ENCODE measurements at regions not wholly inside any gene's neighbourhood (a gene's known extent, or its start where the extent isn't known, plus 50 kb on each side); places are given as distances from the start of the nearest gene placed in this dataset.

GRCh38 chr11:70522309-70522592, 123.9 kb downstream of the CTTN start:
- Histone ChIP-seq H3K4me1 (ENCODE audit: control insufficient read depth in 1 of 2, insufficient read depth in 2 of 2, low read length in 2 of 2) (peaks cover 0 to 15% of the 10 kb centered on the region in 2 experiments; a peak in 3 of 4 replicates), H3K27me3 (ENCODE audit: insufficient read depth, low read length) (0 out of 2 replicates have a peak, but pooled peaks cover 3% of the 10 kb centered on the region), H3K9ac (ENCODE audit: low read length) (no peak overlapping the region), H3K4me2 (ENCODE audit: low read length) (no peak overlapping the region), H3K79me2 (ENCODE audit: insufficient read depth, low read length) (no peaks in the 10 kb centered on the region), H4K20me1 (ENCODE audit: insufficient read depth) (no peaks in the 10 kb centered on the region), H2AFZ (ENCODE audit: low read depth, low read length, poor library complexity, severe bottlenecking) (no peak overlapping the region), H3K9me2 (ENCODE audit: insufficient read depth) (no peaks in the 10 kb centered on the region), H3K9me3 (ENCODE audit: control insufficient read depth in 1 of 2, insufficient read depth in 1 of 2, low read depth in 1 of 2, low read length in 2 of 2) (no peaks in the 10 kb centered on the region), H3K36me3 (ENCODE audit: control insufficient read depth in 1 of 2, insufficient read depth in 2 of 2, low read length in 2 of 2) (no peaks in the 10 kb centered on the region), H3K27ac (ENCODE audit: low read depth, low read length) (no peak overlapping the region), H3K4me3 (replicated peaks in 1 of 2; ENCODE audit: low read depth in 1 of 2, low read length in 2 of 2) (no peak overlapping the region)
- no TSS peak for BruUV-seq (replicated peaks)
- RAD21 ChIA-PET (ENCODE audit: low non-redundant PET in 1 of 2, low total read pairs in 2 of 2, uncharacterized antibody in 2 of 2, unreplicated experiment in 2 of 2), result no interaction called here
- ATAC-seq (no peak), DNase-seq (ENCODE audit: low read depth, low spot score) (no peak)
- CTCF ChIA-PET, result no interaction called here
- POLR2A ChIA-PET, result no interaction called here
- no peak for TF ChIP-seq EZH2 (IDR thresholded peaks at IDR 0.05)
- intact Hi-C loops (cut with micrococcal nuclease), result no loop called here

GRCh38 chr11:70522593-70523311, 124.4 kb downstream of the CTTN start:
- Histone ChIP-seq H3K36me3 (ENCODE audit: control insufficient read depth in 1 of 2, insufficient read depth in 2 of 2, low read length in 2 of 2) (no peaks in the 10 kb centered on the region), H3K4me2 (ENCODE audit: low read length) (no peak overlapping the region), H3K79me2 (ENCODE audit: insufficient read depth, low read length) (no peaks in the 10 kb centered on the region), H3K27ac (ENCODE audit: low read depth, low read length) (no peak overlapping the region), H3K9ac (ENCODE audit: low read length) (no peak overlapping the region), H3K27me3 (ENCODE audit: insufficient read depth, low read length) (0 out of 2 replicates have a peak, but pooled peaks cover 3% of the 10 kb centered on the region), H3K4me3 (replicated peaks in 1 of 2; ENCODE audit: low read depth in 1 of 2, low read length in 2 of 2) (no peak overlapping the region), H3K4me1 (ENCODE audit: control insufficient read depth in 1 of 2, insufficient read depth in 2 of 2, low read length in 2 of 2) (peaks cover 0 to 20% of the 10 kb centered on the region in 2 experiments; a peak in 3 of 4 replicates), H3K9me2 (ENCODE audit: insufficient read depth) (no peaks in the 10 kb centered on the region), H4K20me1 (ENCODE audit: insufficient read depth) (no peaks in the 10 kb centered on the region), H2AFZ (ENCODE audit: low read depth, low read length, poor library complexity, severe bottlenecking) (no peak overlapping the region), H3K9me3 (ENCODE audit: control insufficient read depth in 1 of 2, insufficient read depth in 1 of 2, low read depth in 1 of 2, low read length in 2 of 2) (no peaks in the 10 kb centered on the region)
- no TSS peak for BruUV-seq (replicated peaks)
- TF ChIP-seq TCF7L2 (IDR thresholded peaks at IDR 0.05; ENCODE audit: borderline replicate concordance, extremely low read depth, insufficient read depth, insufficient read length) (no peak), RAD21 (IDR thresholded peaks at IDR 0.05; ENCODE audit: low read depth) (no peak), EZH2 (IDR thresholded peaks at IDR 0.05) (no peak), ZFX (IDR thresholded peaks at IDR 0.05) (no peak), CBX3 (IDR thresholded peaks at IDR 0.05; ENCODE audit: low read depth) (no peak), EZH2phosphoT487 (IDR thresholded peaks at IDR 0.05; ENCODE audit: borderline replicate concordance) (no peak), SRF (IDR thresholded peaks at IDR 0.05; ENCODE audit: low read depth) (no peak), CEBPB (IDR thresholded peaks at IDR 0.05; ENCODE audit: low read depth) (no peak), ZNF274 (IDR thresholded peaks at IDR 0.05; ENCODE audit: low read depth, low read length) (no peak), FOSL1 (IDR thresholded peaks at IDR 0.05; ENCODE audit: low read depth) (no peak), ELF1 (IDR thresholded peaks at IDR 0.05; ENCODE audit: borderline replicate concordance, low read depth) (no peak), REST (IDR thresholded peaks at IDR 0.05; ENCODE audit: low read depth) (no peak), CTCF (IDR thresholded peaks at IDR 0.05 in 2 of 3, conservative IDR thresholded peaks at IDR 0.05 in 1 of 3; ENCODE audit: borderline replicate concordance in 1 of 3, insufficient read depth in 1 of 3, low read depth in 2 of 3, low read length in 2 of 3) (no peak)
- POLR2A ChIA-PET, result no interaction called here
- CTCF ChIA-PET, result no interaction called here
- no peak for ATAC-seq
- intact Hi-C loops (cut with micrococcal nuclease), result no loop called here
- no peak for DNase-seq (ENCODE audit: low read depth, low spot score)
- RAD21 ChIA-PET (ENCODE audit: low non-redundant PET in 1 of 2, low total read pairs in 2 of 2, uncharacterized antibody in 2 of 2, unreplicated experiment in 2 of 2), result no interaction called here
